Left lung (tissue), 4 donors: ENCODE measurements at regions not wholly inside any gene's neighbourhood (a gene's known extent, or its start where the extent isn't known, plus 50 kb on each side); places are given as distances from the start of the nearest gene placed in this dataset.

ENCODE experiments used
- ATAC-seq: fragments of 200-7000 bp; cut with Tn5 transposase; one replicate; pipeline ENCODE4 v1.9.1; 2020; ENCODE audit warnings: moderate library complexity
- DNase-seq, 4 donors: peaks; one replicate each; pipeline ENCODE4 v3.0.0-alpha.2; 2013 to 2020
- H3K27ac ChIP-seq, 2 donors: fragments of 200-600 bp; sonication (generic) in 1 of 2; one replicate each; pipeline versions ENCODE4 v1.5.0 to v1.8.0; 2020 to 2021
- H3K27me3 ChIP-seq, 2 donors: fragments of 200-600 bp; sonication (generic) in 1 of 2; one replicate each; pipeline versions ENCODE4 v1.5.0 to v1.8.0; 2020 to 2021
- H3K36me3 ChIP-seq, 2 donors: fragments of 200-600 bp; sonication (generic) in 1 of 2; one replicate each; pipeline versions ENCODE4 v1.5.0 to v1.8.0; 2020 to 2021
- H3K4me1 ChIP-seq, 2 donors: fragments of 200-600 bp; one replicate each; pipeline ENCODE4 v1.8.0; 2021
- H3K4me3 ChIP-seq, 2 donors: fragments of 200-600 bp; sonication (generic) in 1 of 2; one replicate each; pipeline versions ENCODE4 v1.5.0 to v1.8.0; 2020 to 2021; ENCODE audit warnings: mild to moderate bottlenecking in 1 of 2
- H3K9me3 ChIP-seq, 2 donors: fragments of 200-600 bp; sonication (generic) in 1 of 2; one replicate each; pipeline versions ENCODE4 v1.5.0 to v1.8.0; 2020 to 2021
- intact Hi-C, 2 donors: fragments of 100-400 bp; cut with DNase I; formaldehyde crosslinking; loops; one replicate each; pipeline versions ENCODE4 v1.11.2 to v1.14.2; 2022
- TF ChIP-seq, protein P1 (sequence below), 2 donors: fragments of 200-600 bp; sonication (generic) in 1 of 2; IDR thresholded peaks; one replicate each; pipeline versions ENCODE4 v1.5.0 to v1.8.0; 2021; ENCODE audit warnings: antibody characterized with exemption in 2 of 2
- donor health status: DM: no; HTN: yes; CAD: no.
- donor health status: DM: no; HTN: no; CAD: no.

DNA sequence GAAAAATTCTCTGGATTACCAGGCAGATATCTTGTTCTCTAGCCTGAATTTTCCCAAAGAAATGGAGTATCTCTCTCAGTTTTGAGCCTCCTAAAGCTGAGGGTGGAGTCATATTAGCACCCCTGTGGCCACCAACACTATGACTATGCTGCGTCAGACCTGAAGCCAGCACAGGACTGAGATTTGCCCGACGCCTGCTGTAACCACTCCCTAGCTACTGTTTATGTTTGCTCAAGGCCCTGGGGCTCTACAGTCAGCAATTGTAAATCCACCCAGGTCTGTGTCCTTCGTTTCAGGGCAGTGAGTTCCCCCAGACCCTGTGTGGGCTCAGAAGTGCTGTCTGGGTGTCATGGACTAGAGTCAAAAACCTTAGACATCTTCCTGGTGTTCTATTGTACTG lies 61.4 kb downstream of the ZXDA start:
- Histone ChIP-seq H3K36me3 (no peaks in the 10 kb centered on the region), H3K9me3 (peaks cover 0 to 8% of the 10 kb centered on the region in 2 donors), H3K4me3 (no peak overlapping the region), H3K27me3 (no peaks in the 10 kb centered on the region), H3K27ac (no peak overlapping the region), H3K4me1 (no peaks in the 10 kb centered on the region)
- no peak for DNase-seq
- ATAC-seq = no peak
- TF ChIP-seq, protein P1, sequence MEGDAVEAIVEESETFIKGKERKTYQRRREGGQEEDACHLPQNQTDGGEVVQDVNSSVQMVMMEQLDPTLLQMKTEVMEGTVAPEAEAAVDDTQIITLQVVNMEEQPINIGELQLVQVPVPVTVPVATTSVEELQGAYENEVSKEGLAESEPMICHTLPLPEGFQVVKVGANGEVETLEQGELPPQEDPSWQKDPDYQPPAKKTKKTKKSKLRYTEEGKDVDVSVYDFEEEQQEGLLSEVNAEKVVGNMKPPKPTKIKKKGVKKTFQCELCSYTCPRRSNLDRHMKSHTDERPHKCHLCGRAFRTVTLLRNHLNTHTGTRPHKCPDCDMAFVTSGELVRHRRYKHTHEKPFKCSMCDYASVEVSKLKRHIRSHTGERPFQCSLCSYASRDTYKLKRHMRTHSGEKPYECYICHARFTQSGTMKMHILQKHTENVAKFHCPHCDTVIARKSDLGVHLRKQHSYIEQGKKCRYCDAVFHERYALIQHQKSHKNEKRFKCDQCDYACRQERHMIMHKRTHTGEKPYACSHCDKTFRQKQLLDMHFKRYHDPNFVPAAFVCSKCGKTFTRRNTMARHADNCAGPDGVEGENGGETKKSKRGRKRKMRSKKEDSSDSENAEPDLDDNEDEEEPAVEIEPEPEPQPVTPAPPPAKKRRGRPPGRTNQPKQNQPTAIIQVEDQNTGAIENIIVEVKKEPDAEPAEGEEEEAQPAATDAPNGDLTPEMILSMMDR (IDR thresholded peaks at IDR 0.05) = no peak
- intact Hi-C loops = no loop called here

DNA sequence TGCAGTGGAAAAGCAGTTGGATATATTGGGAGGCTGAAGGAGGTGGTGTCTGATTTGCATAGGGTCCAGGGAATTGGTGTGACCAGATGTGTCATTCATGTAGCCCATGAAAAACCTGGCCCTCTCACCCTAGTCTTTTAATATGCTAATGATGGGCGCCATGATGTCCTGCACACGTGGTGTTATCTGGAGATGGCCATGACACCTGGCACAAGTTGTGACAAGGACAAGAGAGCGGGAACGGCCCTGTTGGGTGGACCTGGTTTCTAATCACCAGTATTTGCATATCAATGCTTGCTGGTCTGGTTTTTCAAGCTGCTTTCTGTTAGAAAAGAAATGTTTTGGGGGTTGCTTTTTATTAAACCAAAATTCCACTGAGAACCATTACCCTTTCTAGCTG lies 87.4 kb downstream of the ZXDA start:
- no peak overlapping the region for H3K4me3 ChIP-seq
- H3K27ac ChIP-seq = no peak overlapping the region
- no peak for DNase-seq
- H3K4me1 ChIP-seq = no peaks in the 10 kb centered on the region
- no peaks in the 10 kb centered on the region for H3K27me3 ChIP-seq
- no peak for ATAC-seq
- intact Hi-C loops = no loop called here
- TF ChIP-seq, protein P1 (IDR thresholded peaks at IDR 0.05) = no peak
- no peaks in the 10 kb centered on the region for H3K36me3 ChIP-seq
- no peaks in the 10 kb centered on the region for H3K9me3 ChIP-seq

DNA sequence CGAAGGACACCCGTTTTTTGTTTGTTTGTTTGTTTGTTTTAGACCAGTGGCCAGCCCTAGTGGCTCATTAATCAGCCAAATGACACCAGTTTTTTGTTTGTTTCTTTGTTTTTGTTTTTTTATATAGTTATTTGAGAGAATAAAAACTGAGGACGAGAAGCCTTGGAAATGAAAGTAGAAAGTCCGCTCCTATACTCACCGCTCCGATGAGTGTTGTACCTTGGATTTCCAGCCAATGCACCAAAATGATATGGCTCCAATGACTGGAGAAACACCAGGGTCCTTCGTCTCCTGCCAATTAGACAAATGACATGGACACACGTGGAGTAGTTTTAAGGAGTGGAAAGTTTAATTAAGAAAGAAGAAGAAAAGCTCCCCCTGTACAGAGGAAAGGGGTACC lies 87.9 kb downstream of the ZXDA start:
- Histone ChIP-seq H3K36me3 (no peaks in the 10 kb centered on the region), H3K9me3 (no peaks in the 10 kb centered on the region), H3K27ac (no peak overlapping the region), H3K4me1 (no peaks in the 10 kb centered on the region), H3K27me3 (no peaks in the 10 kb centered on the region), H3K4me3 (no peak overlapping the region)
- no peak for DNase-seq
- no peak for ATAC-seq
- intact Hi-C loops = no loop called here
- TF ChIP-seq, protein P1 (IDR thresholded peaks at IDR 0.05) = no peak

DNA sequence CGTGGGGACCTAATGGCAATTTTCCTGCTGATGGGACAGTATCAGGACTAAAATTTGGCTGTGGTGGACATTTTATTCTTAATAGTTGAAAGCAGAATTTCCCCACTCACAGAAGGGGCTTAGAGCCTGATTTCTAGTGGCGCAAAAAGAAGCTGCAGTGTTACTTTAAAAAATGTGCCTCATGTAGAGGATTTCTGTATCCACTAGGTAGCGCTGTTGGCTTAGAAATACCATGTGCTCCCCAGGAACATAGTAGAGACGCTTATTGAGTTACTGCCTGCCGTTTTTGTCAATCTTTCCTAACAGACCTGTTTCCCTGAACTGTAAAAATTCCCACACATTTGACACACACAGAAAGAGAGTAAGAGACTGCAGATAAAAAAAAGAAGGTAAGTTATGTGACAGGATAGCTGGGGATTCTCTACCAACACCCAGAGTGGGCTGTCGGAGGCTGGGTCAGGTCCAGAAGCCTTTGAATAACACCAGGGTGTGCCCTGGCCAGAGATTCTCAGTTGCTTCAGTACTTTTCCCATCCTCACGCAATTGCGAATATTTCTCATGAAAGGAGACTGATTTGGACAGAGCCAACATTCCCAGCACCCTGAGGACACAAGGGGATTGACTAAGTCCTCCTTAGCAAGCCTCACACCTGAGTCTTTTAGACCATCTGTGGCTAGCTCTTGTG lies 88.4 kb downstream of the ZXDA start:
- no peaks in the 10 kb centered on the region for H3K27me3 ChIP-seq
- DNase-seq (peak in 2 of 4 donors; percentile 37 to 58), ATAC-seq (peak; percentile 88)
- no peak overlapping the region for H3K4me3 ChIP-seq
- no peaks in the 10 kb centered on the region for H3K4me1 ChIP-seq
- H3K36me3 ChIP-seq = no peaks in the 10 kb centered on the region
- no peaks in the 10 kb centered on the region for H3K9me3 ChIP-seq
- no peak overlapping the region for H3K27ac ChIP-seq
- TF ChIP-seq, protein P1 (IDR thresholded peaks at IDR 0.05) = peak; percentile 41 to 62
- intact Hi-C loops = no loop called here

DNA sequence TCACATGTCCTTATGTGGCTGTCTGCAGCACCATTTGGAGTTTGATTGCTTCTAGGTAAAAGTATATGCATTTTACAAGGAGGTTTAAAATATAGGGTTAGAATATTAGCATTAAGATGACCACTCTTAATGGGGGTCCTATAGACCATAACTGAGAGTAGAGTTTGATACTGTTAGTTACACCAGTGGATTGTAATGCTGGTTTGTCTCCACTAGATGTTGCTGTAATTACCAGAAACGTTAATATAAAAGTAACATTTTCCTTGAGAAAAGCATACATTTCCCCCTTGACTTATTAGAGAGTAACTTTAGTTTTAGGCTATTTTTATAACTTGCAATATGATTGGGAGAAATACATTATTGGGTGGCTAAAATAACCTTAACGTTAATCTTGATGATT lies 93.0 kb downstream of the ZXDA start:
- ATAC-seq (no peak), DNase-seq (no peak)
- intact Hi-C loops = no loop called here
- H3K4me3 ChIP-seq = no peak overlapping the region
- H3K27me3 ChIP-seq = no peaks in the 10 kb centered on the region
- TF ChIP-seq, protein P1 (IDR thresholded peaks at IDR 0.05) = peak in 1 of 2 donors; percentile 46
- no peaks in the 10 kb centered on the region for H3K4me1 ChIP-seq
- no peaks in the 10 kb centered on the region for H3K36me3 ChIP-seq
- no peak overlapping the region for H3K27ac ChIP-seq
- no peaks in the 10 kb centered on the region for H3K9me3 ChIP-seq
